ENCODE measurements at regions not wholly inside any gene's neighbourhood (a gene's known extent, or its start where the extent isn't known, plus 50 kb on each side); places are given as distances from the start of the nearest gene placed in this dataset.

- DNase-seq (ENCODE audit: low read depth), result no peak
Measured at GRCh38 chr7:13540429-13540828, 449.0 kb downstream of the ETV1 start.

GRCh38 chr7:13541326-13541725 lies 448.1 kb downstream of the ETV1 start:
- DNase-seq (ENCODE audit: low read depth), result no peak
- no peak for TF ChIP-seq CTCF (IDR thresholded peaks at IDR 0.05; ENCODE audit: control insufficient read depth, extremely low read depth, insufficient read depth)
- no peak overlapping the region for H3K4me3 ChIP-seq (ENCODE audit: low read depth, low read length)

More at GRCh38 chr7:13540429-13540828, 449.0 kb downstream of the ETV1 start:
- no peak overlapping the region for H3K4me3 ChIP-seq (ENCODE audit: low read depth, low read length)
- no peak for TF ChIP-seq CTCF (IDR thresholded peaks at IDR 0.05; ENCODE audit: control insufficient read depth, extremely low read depth, insufficient read depth)

GRCh38 chr7:13542451-13542850 lies 447.0 kb downstream of the ETV1 start:
- no peak for DNase-seq (ENCODE audit: low read depth)
- no peak for TF ChIP-seq CTCF (IDR thresholded peaks at IDR 0.05; ENCODE audit: control insufficient read depth, extremely low read depth, insufficient read depth)
- H3K4me3 ChIP-seq (ENCODE audit: low read depth, low read length), result no peak overlapping the region

GRCh38 chr7:13551503-13551902 lies 438.0 kb downstream of the ETV1 start:
- no peak for DNase-seq (ENCODE audit: low read depth)
- no peak for TF ChIP-seq CTCF (IDR thresholded peaks at IDR 0.05; ENCODE audit: control insufficient read depth, extremely low read depth, insufficient read depth)
- no peak overlapping the region for H3K4me3 ChIP-seq (ENCODE audit: low read depth, low read length)

GRCh38 chr7:13560441-13560840 lies 429.0 kb downstream of the ETV1 start:
- no peak for DNase-seq (ENCODE audit: low read depth)
- TF ChIP-seq CTCF (IDR thresholded peaks at IDR 0.05; ENCODE audit: control insufficient read depth, extremely low read depth, insufficient read depth), result no peak
- no peak overlapping the region for H3K4me3 ChIP-seq (ENCODE audit: low read depth, low read length)

- no peak for TF ChIP-seq CTCF (IDR thresholded peaks at IDR 0.05; ENCODE audit: control insufficient read depth, extremely low read depth, insufficient read depth)
- DNase-seq (ENCODE audit: low read depth), result no peak
- no peak overlapping the region for H3K4me3 ChIP-seq (ENCODE audit: low read depth, low read length)
Measured at GRCh38 chr7:13563257-13563656, 426.2 kb downstream of the ETV1 start.

GRCh38 chr7:13563680-13564079 lies 425.8 kb downstream of the ETV1 start:
- no peak overlapping the region for H3K4me3 ChIP-seq (ENCODE audit: low read depth, low read length)
- no peak for TF ChIP-seq CTCF (IDR thresholded peaks at IDR 0.05; ENCODE audit: control insufficient read depth, extremely low read depth, insufficient read depth)
- no peak for DNase-seq (ENCODE audit: low read depth)
